Right atrium auricular region (tissue), 2 donors: ENCODE measurements at regions not wholly inside any gene's neighbourhood (a gene's known extent, or its start where the extent isn't known, plus 50 kb on each side); places are given as distances from the start of the nearest gene placed in this dataset.

Source experiments
- DNase-seq: peaks from one replicate; pipeline ENCODE4 v3.0.0-alpha.2; 2019; ENCODE audit warnings: low spot score
- H3K27ac ChIP-seq, 2 donors: fragments of 200-600 bp; sonication (generic); 1 replicate in 1 of 2; 2 replicates in 1 of 2; pipeline ENCODE4 v1.5.1; 2016 to 2019
- H3K27me3 ChIP-seq, 2 donors: fragments of 200-600 bp; sonication (generic); one replicate each; pipeline versions ENCODE4 v1.5.1 to v1.6.0; 2017 to 2019
- H3K36me3 ChIP-seq: fragments of 200-600 bp; sonication (generic); one replicate; pipeline ENCODE4 v1.5.1; 2016
- H3K4me1 ChIP-seq, 2 donors: fragments of 200-600 bp; sonication (generic); one replicate each; pipeline versions ENCODE4 v1.5.1 to v1.6.0; 2017 to 2019
- H3K4me3 ChIP-seq, 2 donors: fragments of 200-600 bp; sonication (generic); 1 replicate in 1 of 2; 2 replicates in 1 of 2; pipeline ENCODE4 v1.5.1; 2017 to 2019; ENCODE audit warnings: mild to moderate bottlenecking in 1 of 2, moderate library complexity in 1 of 2
- H3K9me3 ChIP-seq, 2 donors: fragments of 200-600 bp; sonication (generic); one replicate each; pipeline ENCODE4 v1.5.1; 2019
- TF ChIP-seq, protein P1 (sequence below), 2 donors: fragments of 200-600 bp; sonication (generic); IDR thresholded peaks; one replicate each; pipeline ENCODE4 v1.5.1; 2019; ENCODE audit warnings: antibody characterized with exemption in 2 of 2

DNA sequence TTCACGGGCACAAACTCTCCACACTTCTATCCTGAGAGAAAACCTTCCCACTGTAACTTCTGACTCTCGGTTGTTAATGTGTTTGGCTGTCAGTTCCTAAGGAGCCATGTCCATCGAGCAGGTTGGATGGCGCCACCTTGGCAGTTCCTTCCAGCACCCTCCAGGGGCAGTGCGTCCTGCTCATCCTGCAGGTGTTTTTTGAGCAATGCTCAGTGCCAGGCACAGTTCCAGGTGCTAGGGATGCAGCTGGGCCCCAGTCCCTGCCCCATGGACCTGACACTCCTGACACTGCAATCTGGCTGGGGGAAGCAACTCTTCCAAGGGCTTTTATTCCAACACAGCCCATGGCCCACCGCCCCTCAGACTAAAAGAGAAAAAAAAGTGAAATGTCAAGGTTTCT lies 376.4 kb downstream of the PREX1 start:
- no peaks in the 10 kb centered on the region for H3K9me3 ChIP-seq
- no peak overlapping the region for H3K4me3 ChIP-seq
- no peaks in the 10 kb centered on the region for H3K27me3 ChIP-seq
- no peaks in the 10 kb centered on the region for H3K36me3 ChIP-seq
- no peak for DNase-seq
- no peaks in the 10 kb centered on the region for H3K4me1 ChIP-seq
- no peak overlapping the region for H3K27ac ChIP-seq
- TF ChIP-seq, protein P1, sequence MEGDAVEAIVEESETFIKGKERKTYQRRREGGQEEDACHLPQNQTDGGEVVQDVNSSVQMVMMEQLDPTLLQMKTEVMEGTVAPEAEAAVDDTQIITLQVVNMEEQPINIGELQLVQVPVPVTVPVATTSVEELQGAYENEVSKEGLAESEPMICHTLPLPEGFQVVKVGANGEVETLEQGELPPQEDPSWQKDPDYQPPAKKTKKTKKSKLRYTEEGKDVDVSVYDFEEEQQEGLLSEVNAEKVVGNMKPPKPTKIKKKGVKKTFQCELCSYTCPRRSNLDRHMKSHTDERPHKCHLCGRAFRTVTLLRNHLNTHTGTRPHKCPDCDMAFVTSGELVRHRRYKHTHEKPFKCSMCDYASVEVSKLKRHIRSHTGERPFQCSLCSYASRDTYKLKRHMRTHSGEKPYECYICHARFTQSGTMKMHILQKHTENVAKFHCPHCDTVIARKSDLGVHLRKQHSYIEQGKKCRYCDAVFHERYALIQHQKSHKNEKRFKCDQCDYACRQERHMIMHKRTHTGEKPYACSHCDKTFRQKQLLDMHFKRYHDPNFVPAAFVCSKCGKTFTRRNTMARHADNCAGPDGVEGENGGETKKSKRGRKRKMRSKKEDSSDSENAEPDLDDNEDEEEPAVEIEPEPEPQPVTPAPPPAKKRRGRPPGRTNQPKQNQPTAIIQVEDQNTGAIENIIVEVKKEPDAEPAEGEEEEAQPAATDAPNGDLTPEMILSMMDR (IDR thresholded peaks at IDR 0.05): no peak

- Histone ChIP-seq H3K4me3 (no peak overlapping the region), H3K27me3 (no peaks in the 10 kb centered on the region), H3K27ac (no peak overlapping the region), H3K36me3 (no peaks in the 10 kb centered on the region), H3K4me1 (no peaks in the 10 kb centered on the region), H3K9me3 (peaks cover 0 to 16% of the 10 kb centered on the region in 2 donors)
- DNase-seq: no peak
- TF ChIP-seq, protein P1 (IDR thresholded peaks at IDR 0.05): no peak
Measured at GRCh38 chr20:48448666-48449600, 378.9 kb downstream of the PREX1 start.

- H3K27ac ChIP-seq: no peak overlapping the region
- DNase-seq: no peak
- H3K9me3 ChIP-seq: peaks cover 0 to 28% of the 10 kb centered on the region in 2 donors
- no peaks in the 10 kb centered on the region for H3K27me3 ChIP-seq
- H3K4me1 ChIP-seq: no peaks in the 10 kb centered on the region
- no peaks in the 10 kb centered on the region for H3K36me3 ChIP-seq
- TF ChIP-seq, protein P1 (IDR thresholded peaks at IDR 0.05): no peak
- H3K4me3 ChIP-seq: no peak overlapping the region
Measured at GRCh38 chr20:48447456-48447855, 380.3 kb downstream of the PREX1 start.

DNA sequence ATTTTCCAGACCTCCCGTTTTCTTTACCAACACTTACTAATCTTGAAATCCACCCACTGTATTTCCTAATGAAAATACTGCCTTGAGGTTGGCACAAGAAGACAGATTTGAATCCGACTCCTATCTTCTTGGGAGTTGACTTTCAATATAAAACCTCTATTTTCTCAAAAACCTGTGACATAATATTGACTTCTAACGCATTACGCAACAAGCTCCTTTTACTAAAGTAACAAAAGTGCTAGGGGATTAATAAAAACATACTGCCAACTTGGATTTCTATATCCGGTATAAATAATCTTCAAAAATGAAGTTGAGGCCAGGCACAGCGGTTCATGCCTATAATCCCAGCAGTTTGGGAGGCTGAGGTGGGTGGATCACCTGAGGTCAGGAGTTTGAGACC lies 382.0 kb downstream of the PREX1 start:
- TF ChIP-seq, protein P1 (IDR thresholded peaks at IDR 0.05): no peak
- Histone ChIP-seq H3K4me3 (no peak overlapping the region), H3K36me3 (no peaks in the 10 kb centered on the region), H3K4me1 (no peaks in the 10 kb centered on the region), H3K9me3 (peaks cover 0 to 28% of the 10 kb centered on the region in 2 donors), H3K27me3 (no peaks in the 10 kb centered on the region), H3K27ac (no peak overlapping the region)
- DNase-seq: no peak

DNA sequence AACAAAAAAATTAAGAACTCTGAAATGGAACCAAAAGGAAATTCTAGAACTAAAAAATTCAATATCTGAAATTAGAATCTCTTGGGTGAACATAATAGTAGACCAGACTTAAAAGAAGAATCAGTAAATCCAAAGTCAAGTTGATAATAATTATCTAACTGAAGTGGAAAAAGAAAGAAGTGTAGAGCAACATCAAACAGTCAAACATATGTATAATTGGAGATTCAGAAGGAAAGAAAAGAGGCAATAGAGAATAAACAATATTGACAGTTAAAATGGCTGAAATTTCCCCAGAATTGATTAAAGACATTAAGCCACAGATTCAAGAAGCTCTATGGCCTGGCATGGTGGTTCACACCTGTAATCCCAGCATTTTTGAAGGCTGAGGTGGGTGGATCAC lies 383.6 kb downstream of the PREX1 start:
- H3K27me3 ChIP-seq: no peaks in the 10 kb centered on the region
- no peak for DNase-seq
- TF ChIP-seq, protein P1 (IDR thresholded peaks at IDR 0.05): no peak

More for the DNA sequence above, 383.6 kb downstream of the PREX1 start:
- Histone ChIP-seq H3K36me3 (no peaks in the 10 kb centered on the region), H3K4me3 (no peak overlapping the region), H3K4me1 (no peaks in the 10 kb centered on the region), H3K9me3 (peaks cover 0 to 28% of the 10 kb centered on the region in 2 donors), H3K27ac (no peak overlapping the region)
